H1 (cell line): ENCODE measurements at regions not wholly inside any gene's neighbourhood (a gene's known extent, or its start where the extent isn't known, plus 50 kb on each side); places are given as distances from the start of the nearest gene placed in this dataset.

Source experiments
- CTCF ChIA-PET: fragments of 300-600 bp; sonication (Branson Sonifier 250); formaldehyde crosslinking; loops from one replicate; lab custom pipeline; 2021; ENCODE audit not compliant: partially characterized antibody; lab: Charles Lee
- POLR2A ChIA-PET: fragments of 300-600 bp; sonication (Branson Sonifier 250); formaldehyde crosslinking; loops from one replicate; lab custom pipeline; 2021; ENCODE audit warnings: inconsistent platforms; ENCODE audit not compliant: partially characterized antibody; lab: Charles Lee
- DNase-seq, 2 experiments: peaks; one replicate each; pipeline versions ENCODE4 v3.0.0 to v3.0.0-alpha.2; 2010 to 2022; ENCODE audit warnings: low spot score in 2 of 2, low read depth in 1 of 2, mixed read lengths in 1 of 2
- FAIRE-seq: peaks from 2 replicates; lab custom pipeline; 2011; peaks lifted over from hg19 to GRCh38; lab: Jason Lieb, UNC
- H2AFZ ChIP-seq: 2 replicates; pipeline ENCODE4 v1.8.1; 2012; ENCODE audit warnings: low read length, inconsistent platforms
- H2AK5ac ChIP-seq: 2 replicates; pipeline ENCODE4 v1.6.1; 2013; ENCODE audit warnings: low read depth, low read length
- H2BK120ac ChIP-seq: replicated peaks from 2 replicates; pipeline ENCODE3; 2013; ENCODE audit warnings: low read depth, low read length, inconsistent platforms
- H2BK12ac ChIP-seq: 2 replicates; pipeline ENCODE4 v1.6.1; 2013; ENCODE audit warnings: low read depth, low read length
- H2BK15ac ChIP-seq: 2 replicates; pipeline ENCODE4 v1.6.1; 2013; ENCODE audit warnings: low read length
- H2BK20ac ChIP-seq: 2 replicates; pipeline ENCODE4 v1.6.1; 2013; ENCODE audit warnings: low read length
- H2BK5ac ChIP-seq: 2 replicates; pipeline ENCODE4 v1.6.1; 2013; ENCODE audit warnings: low read depth, low read length
- H3K14ac ChIP-seq: 2 replicates; pipeline ENCODE4 v1.6.1; 2013; ENCODE audit warnings: inconsistent platforms; ENCODE audit not compliant: insufficient read length
- H3K18ac ChIP-seq: 2 replicates; pipeline ENCODE4 v1.6.1; 2013; ENCODE audit warnings: low read length; ENCODE audit errors: extremely low read depth
- H3K23ac ChIP-seq: 2 replicates; pipeline ENCODE4 v1.6.1; 2013; ENCODE audit warnings: inconsistent platforms; ENCODE audit not compliant: insufficient read length
- H3K23me2 ChIP-seq: 2 replicates; pipeline ENCODE4 v1.6.1; 2013; ENCODE audit warnings: low read depth, low read length
- H3K27ac ChIP-seq: 2 replicates; pipeline ENCODE4 v1.6.1; 2011; ENCODE audit warnings: low read depth, low read length, inconsistent platforms
- H3K27me3 ChIP-seq, 4 experiments: replicated peaks in 1 of 4; 1 replicate in 1 of 4; 2 replicates in 3 of 4; pipeline versions ENCODE4 v1.6.1 to v1.8.1; 2011 to 2013; ENCODE audit warnings: low read length in 3 of 4, mild to moderate bottlenecking in 3 of 4, inconsistent platforms in 2 of 4, mixed read lengths in 2 of 4, moderate library complexity in 1 of 4; ENCODE audit not compliant: control insufficient read depth in 3 of 4, insufficient read depth in 3 of 4; ENCODE audit errors: extremely low read depth in 1 of 4
- H3K36me3 ChIP-seq, 4 experiments: 2 replicates each; pipeline versions ENCODE4 v1.6.1 to v1.8.1; 2011 to 2013; ENCODE audit warnings: mild to moderate bottlenecking in 4 of 4, low read length in 3 of 4, moderate library complexity in 2 of 4, control low read depth in 1 of 4, inconsistent platforms in 1 of 4; ENCODE audit not compliant: insufficient read depth in 4 of 4, control insufficient read depth in 2 of 4
- H3K4ac ChIP-seq: replicated peaks from 2 replicates; pipeline ENCODE3; 2013; ENCODE audit warnings: low read length, low read depth, mixed read lengths, inconsistent platforms; ENCODE audit not compliant: insufficient read length
- H3K4me1 ChIP-seq, 4 experiments: replicated peaks in 1 of 4; 1 replicate in 1 of 4; 2 replicates in 3 of 4; pipeline versions ENCODE4 v1.6.1 to v1.8.1; 2011 to 2013; ENCODE audit warnings: low read length in 3 of 4, inconsistent platforms in 2 of 4, mixed read lengths in 1 of 4; ENCODE audit not compliant: insufficient read depth in 4 of 4, control insufficient read depth in 3 of 4
- H3K4me2 ChIP-seq, 2 experiments: 2 replicates each; pipeline versions ENCODE4 v1.6.1 to v1.8.1; 2011 to 2013; ENCODE audit warnings: low read depth in 2 of 2, low read length in 2 of 2, control low read depth in 1 of 2, inconsistent platforms in 1 of 2, mild to moderate bottlenecking in 1 of 2; ENCODE audit not compliant: insufficient read depth in 1 of 2
- H3K4me3 ChIP-seq, 4 experiments: fragments of 200-600, 300-600 bp in 1 of 4; sonication (generic), shearing (Covaris generic), sonication (Bioruptor Twin) in 1 of 4; 2 replicates each; pipeline versions ENCODE4 v1.5.1 to v1.8.1; 2011 to 2016; ENCODE audit warnings: low read length in 4 of 4, low read depth in 3 of 4, control low read depth in 2 of 4, inconsistent platforms in 2 of 4, mild to moderate bottlenecking in 2 of 4, mixed read lengths in 1 of 4, moderate library complexity in 1 of 4; ENCODE audit not compliant: insufficient read depth in 2 of 4; ENCODE audit errors: extremely low read depth in 1 of 4
- H3K56ac ChIP-seq: replicated peaks from 2 replicates; pipeline ENCODE3; 2013; ENCODE audit warnings: low read depth, mild to moderate bottlenecking, mixed read lengths, low read length, inconsistent platforms; ENCODE audit not compliant: insufficient read length
- H3K79me1 ChIP-seq: 2 replicates; pipeline ENCODE4 v1.6.1; 2013; ENCODE audit warnings: low read depth, low read length, control low read depth
- H3K79me2 ChIP-seq, 2 experiments: 2 replicates each; pipeline versions ENCODE4 v1.6.1 to v1.8.1; 2012 to 2013; ENCODE audit warnings: low read length in 2 of 2, mild to moderate bottlenecking in 2 of 2, inconsistent platforms in 1 of 2; ENCODE audit not compliant: insufficient read depth in 2 of 2, control insufficient read depth in 1 of 2
- H3K9ac ChIP-seq, 4 experiments: replicated peaks in 1 of 4; 1 replicate in 1 of 4; 2 replicates in 3 of 4; pipeline versions ENCODE4 v1.6.1 to v1.8.1; 2011 to 2013; ENCODE audit warnings: low read depth in 3 of 4, low read length in 3 of 4, control low read depth in 2 of 4, mild to moderate bottlenecking in 2 of 4, moderate library complexity in 2 of 4, inconsistent platforms in 1 of 4; ENCODE audit errors: extremely low read depth in 1 of 4
- H3K9me3 ChIP-seq, 2 experiments: 2 replicates each; pipeline versions ENCODE4 v1.6.1 to v1.8.1; 2012 to 2013; ENCODE audit warnings: mild to moderate bottlenecking in 2 of 2, moderate library complexity in 2 of 2, control low read depth in 1 of 2, inconsistent platforms in 1 of 2, low read depth in 1 of 2, low read length in 1 of 2, mixed read lengths in 1 of 2; ENCODE audit not compliant: insufficient read depth in 2 of 2
- H4K20me1 ChIP-seq, 2 experiments: replicated peaks in 1 of 2; 2 replicates each; pipeline versions ENCODE3 to v1.8.1; 2011 to 2013; ENCODE audit warnings: inconsistent platforms in 2 of 2, low read length in 2 of 2, mild to moderate bottlenecking in 1 of 2; ENCODE audit not compliant: insufficient read depth in 2 of 2, control insufficient read depth in 1 of 2
- H4K5ac ChIP-seq: 2 replicates; pipeline ENCODE4 v1.6.1; 2013; ENCODE audit warnings: low read length, low read depth, mixed read lengths, inconsistent platforms; ENCODE audit not compliant: insufficient read length
- H4K8ac ChIP-seq: 2 replicates; pipeline ENCODE4 v1.8.0; 2013; ENCODE audit warnings: mild to moderate bottlenecking, moderate library complexity, low read length, inconsistent platforms; ENCODE audit not compliant: insufficient read depth; ENCODE audit errors: extremely low read depth
- H4K91ac ChIP-seq: replicated peaks from 2 replicates; pipeline ENCODE3; 2013; ENCODE audit warnings: low read length, mixed read lengths, inconsistent platforms; ENCODE audit not compliant: insufficient read length
- BACH1 ChIP-seq: IDR thresholded peaks from 2 replicates; pipeline ENCODE4 v1.6.1; 2012; ENCODE audit warnings: low read length, improper control_type of control experiment
- BCL11A ChIP-seq, 2 experiments: IDR thresholded peaks; one replicate each; pipeline ENCODE4 v1.6.1; 2011; ENCODE audit warnings: low read depth in 2 of 2, low read length in 2 of 2, mild to moderate bottlenecking in 2 of 2
- CHD1 ChIP-seq: IDR thresholded peaks from 2 replicates; pipeline ENCODE4 v1.6.1; 2012; ENCODE audit warnings: low read depth, low read length, improper control_type of control experiment
- CHD2 ChIP-seq: IDR thresholded peaks from 2 replicates; pipeline ENCODE4 v1.6.1; 2012; ENCODE audit warnings: low read length, improper control_type of control experiment
- EP300 ChIP-seq, 2 experiments: IDR thresholded peaks; 1 replicate in 1 of 2; 2 replicates in 1 of 2; pipeline ENCODE4 v1.6.1; 2011 to 2012; ENCODE audit warnings: low read depth in 2 of 2, low read length in 2 of 2, mild to moderate bottlenecking in 2 of 2, borderline replicate concordance in 1 of 2, inconsistent platforms in 1 of 2, moderate library complexity in 1 of 2
- GABPA ChIP-seq: IDR thresholded peaks from 2 replicates; pipeline ENCODE4 v1.6.1; 2011; ENCODE audit warnings: mild to moderate bottlenecking, low read length, moderate library complexity, borderline replicate concordance; ENCODE audit not compliant: insufficient read depth
- HDAC6 ChIP-seq: IDR thresholded peaks from one replicate; pipeline ENCODE4 v1.7.1; 2012; ENCODE audit warnings: low read depth, mild to moderate bottlenecking, inconsistent platforms, low read length, moderate library complexity
- NRF1 ChIP-seq: IDR thresholded peaks from 2 replicates; pipeline ENCODE4 v1.6.1; 2011; ENCODE audit warnings: mild to moderate bottlenecking, low read depth, low read length, improper control_type of control experiment
- RFX5 ChIP-seq: IDR thresholded peaks from 2 replicates; pipeline ENCODE4 v1.6.1; 2011; ENCODE audit warnings: low read depth, low read length, improper control_type of control experiment, borderline replicate concordance
- RXRA ChIP-seq: IDR thresholded peaks from 2 replicates; pipeline ENCODE4 v1.6.1; 2011; ENCODE audit warnings: low read depth, mild to moderate bottlenecking, low read length, moderate library complexity; ENCODE audit not compliant: insufficient read depth
- SIN3A ChIP-seq, 2 experiments: IDR thresholded peaks in 1 of 2; conservative IDR thresholded peaks in 1 of 2; 2 replicates each; pipeline ENCODE4 v1.6.1; 2011 to 2012; ENCODE audit warnings: low read length in 2 of 2, improper control_type of control experiment in 1 of 2, low read depth in 1 of 2, mild to moderate bottlenecking in 1 of 2
- SIX5 ChIP-seq: IDR thresholded peaks from 2 replicates; pipeline ENCODE4 v1.6.1; 2011; ENCODE audit warnings: mild to moderate bottlenecking, low read depth, low read length
- SRF ChIP-seq: IDR thresholded peaks from 2 replicates; pipeline ENCODE4 v1.6.1; 2011; ENCODE audit warnings: mild to moderate bottlenecking, low read depth, low read length, moderate library complexity
- WGBS, 2 experiments: shearing (Covaris generic) in 1 of 2; methylation state at CpG; one replicate each; pipeline versions ENCODE4 v1.1.6 to v1.1.7; 2013 to 2015; ENCODE audit warnings: low lambda C conversion rate in 2 of 2, mixed read lengths in 2 of 2, inconsistent platforms in 1 of 2, low coverage in 1 of 2, missing lambda C conversion rate in 1 of 2; ENCODE audit not compliant: insufficient replicate concordance in 2 of 2, insufficient coverage in 1 of 2, insufficient read length in 1 of 2; ENCODE audit errors: extremely low coverage in 1 of 2, missing lambda C conversion rate in 1 of 2; 5-methylcytosine and 5-hydroxymethylcytosine counted together
- TF ChIP-seq, protein P1 (sequence below): IDR thresholded peaks from 2 replicates; pipeline ENCODE4 v1.6.1; 2011; ENCODE audit warnings: low read length, improper control_type of control experiment

- Histone ChIP-seq H2BK120ac (no peak overlapping the region), H3K14ac (no peak overlapping the region), H4K91ac (no peak overlapping the region), H3K27ac (no peak overlapping the region), H4K5ac (no peak overlapping the region), H3K27me3 (no peaks in the 10 kb centered on the region), H3K4me2 (no peak overlapping the region), H4K20me1 (no peaks in the 10 kb centered on the region), H3K23me2 (no peaks in the 10 kb centered on the region), H2AFZ (no peak overlapping the region), H2BK12ac (no peak overlapping the region), H2BK15ac (no peak overlapping the region), H3K18ac (no peak overlapping the region), H2BK5ac (no peak overlapping the region), H3K4ac (no peak overlapping the region), H3K23ac (no peak overlapping the region), H3K56ac (no peak overlapping the region), H2BK20ac (no peak overlapping the region), H3K9me3 (no peaks in the 10 kb centered on the region), H3K4me1 (no peaks in the 10 kb centered on the region), H3K4me3 (no peak overlapping the region), H3K36me3 (no peaks in the 10 kb centered on the region), H3K9ac (no peak overlapping the region), H2AK5ac (no peak overlapping the region), H3K79me2 (no peaks in the 10 kb centered on the region), H4K8ac (no peak overlapping the region), H3K79me1 (no peaks in the 10 kb centered on the region)
- ChIA-PET CTCF (interaction anchor here (1.0 to 1.4 kb wide), 5 partner anchors 9 to 85 kb away, joined by 3 to 5 read pairs (median 3); no protein-coding TSS in a partner anchor), POLR2A (no interaction called here)
- DNase-seq (no peak), FAIRE-seq (no peak)
- 69% methylated on average over 1 of the region's 1 CpG; no CpG with 5 or more reads in 1 of the 2 experiments for WGBS, 2 experiments
- TF ChIP-seq BACH1 (no peak), HDAC6 (no peak), EP300 (IDR thresholded peaks at IDR 0.05; ENCODE audit: borderline replicate concordance in 1 of 2, low read depth in 2 of 2, low read length in 2 of 2) (no peak), SRF (no peak), BCL11A (IDR thresholded peaks at IDR 0.05; ENCODE audit: low read depth in 2 of 2, low read length in 2 of 2) (no peak), SIN3A (conservative IDR thresholded peaks at IDR 0.05 in 1 of 2, IDR thresholded peaks at IDR 0.05 in 1 of 2; ENCODE audit: low read depth in 1 of 2, low read length in 2 of 2) (no peak), RXRA (no peak), NRF1 (no peak), SIX5 (no peak), CHD2 (no peak), CHD1 (no peak), GABPA (no peak), RFX5 (no peak)
- TF ChIP-seq, protein P1, sequence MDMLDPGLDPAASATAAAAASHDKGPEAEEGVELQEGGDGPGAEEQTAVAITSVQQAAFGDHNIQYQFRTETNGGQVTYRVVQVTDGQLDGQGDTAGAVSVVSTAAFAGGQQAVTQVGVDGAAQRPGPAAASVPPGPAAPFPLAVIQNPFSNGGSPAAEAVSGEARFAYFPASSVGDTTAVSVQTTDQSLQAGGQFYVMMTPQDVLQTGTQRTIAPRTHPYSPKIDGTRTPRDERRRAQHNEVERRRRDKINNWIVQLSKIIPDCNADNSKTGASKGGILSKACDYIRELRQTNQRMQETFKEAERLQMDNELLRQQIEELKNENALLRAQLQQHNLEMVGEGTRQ = no peak
Observed at GRCh38 chr6:138030872-138031271, 76.3 kb downstream of the PERP start.
